COLO829 (cell line): ENCODE measurements at regions not wholly inside any gene's neighbourhood (a gene's known extent, or its start where the extent isn't known, plus 50 kb on each side); places are given as distances from the start of the nearest gene placed in this dataset.
"Not testable (repeated sequence)": the region's sequence is repeated elsewhere in the genome, so short reads cannot be mapped to it uniquely, and the experiment has no call there.

Experiments
- DNase-seq: peaks from one replicate; pipeline ENCODE4 v3.0.0; 2012; ENCODE audit warnings: low spot score

GRCh38 chr1:146281522-146281921 lies 52.7 kb upstream of the NOTCH2NLA start:
- DNase-seq, result not testable (repeated sequence)

GRCh38 chr1:146278758-146279157 lies 49.9 kb upstream of the NOTCH2NLA start:
- DNase-seq, result not testable (repeated sequence)
